ENCODE measurements at regions not wholly inside any gene's neighbourhood (a gene's known extent, or its start where the extent isn't known, plus 50 kb on each side); places are given as distances from the start of the nearest gene placed in this dataset.

DNA sequence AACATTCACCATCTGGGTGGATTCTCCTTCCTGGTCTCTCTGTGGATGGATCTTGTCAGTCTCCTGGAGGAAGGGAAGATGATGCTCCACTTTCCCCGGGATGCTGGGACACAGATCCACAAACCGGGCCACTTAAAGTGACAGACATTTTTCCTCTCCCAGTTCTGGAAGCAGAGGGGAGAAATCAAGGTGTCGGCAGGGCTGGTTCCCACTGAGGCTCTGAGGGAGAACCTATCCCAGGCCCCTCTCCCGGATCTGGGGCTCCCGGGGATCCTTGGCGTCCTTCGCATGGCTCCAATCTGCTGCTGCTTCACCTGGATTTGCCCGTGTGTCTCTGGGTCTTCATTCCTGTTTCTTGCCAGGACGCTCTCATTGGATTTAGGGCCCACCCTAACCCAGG, 263.1 kb upstream of the TNRC6C start:
- no peak for DNase-seq

DNA sequence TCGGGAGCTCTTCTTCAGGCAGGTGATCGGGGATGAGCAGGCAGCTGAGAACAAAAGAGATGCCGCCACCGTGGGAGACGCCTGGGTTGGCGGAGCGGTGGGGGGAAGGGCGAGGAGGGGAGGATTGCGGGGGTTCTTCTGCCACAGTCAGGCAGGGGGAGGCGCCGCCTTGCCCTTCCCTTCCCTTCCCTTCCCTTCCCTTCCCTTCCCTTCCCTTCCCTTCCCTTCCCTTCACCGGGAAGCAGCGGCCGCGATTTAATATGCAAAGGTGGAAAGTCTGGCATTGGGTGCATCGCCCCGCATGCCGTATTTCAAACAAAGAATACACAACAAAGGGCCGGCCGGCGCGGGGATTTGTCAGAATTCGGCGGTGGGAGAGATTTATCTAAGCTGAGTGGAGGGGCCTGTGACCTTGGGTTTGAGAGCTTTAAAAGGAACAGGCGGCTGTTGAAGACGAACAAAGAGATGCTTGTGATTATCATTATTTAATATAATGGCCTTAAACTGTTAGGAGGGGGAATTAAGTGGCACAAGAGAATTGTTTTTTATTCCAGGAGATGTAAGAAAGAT, 262.3 kb upstream of the TNRC6C start:
- no peak for DNase-seq

DNA sequence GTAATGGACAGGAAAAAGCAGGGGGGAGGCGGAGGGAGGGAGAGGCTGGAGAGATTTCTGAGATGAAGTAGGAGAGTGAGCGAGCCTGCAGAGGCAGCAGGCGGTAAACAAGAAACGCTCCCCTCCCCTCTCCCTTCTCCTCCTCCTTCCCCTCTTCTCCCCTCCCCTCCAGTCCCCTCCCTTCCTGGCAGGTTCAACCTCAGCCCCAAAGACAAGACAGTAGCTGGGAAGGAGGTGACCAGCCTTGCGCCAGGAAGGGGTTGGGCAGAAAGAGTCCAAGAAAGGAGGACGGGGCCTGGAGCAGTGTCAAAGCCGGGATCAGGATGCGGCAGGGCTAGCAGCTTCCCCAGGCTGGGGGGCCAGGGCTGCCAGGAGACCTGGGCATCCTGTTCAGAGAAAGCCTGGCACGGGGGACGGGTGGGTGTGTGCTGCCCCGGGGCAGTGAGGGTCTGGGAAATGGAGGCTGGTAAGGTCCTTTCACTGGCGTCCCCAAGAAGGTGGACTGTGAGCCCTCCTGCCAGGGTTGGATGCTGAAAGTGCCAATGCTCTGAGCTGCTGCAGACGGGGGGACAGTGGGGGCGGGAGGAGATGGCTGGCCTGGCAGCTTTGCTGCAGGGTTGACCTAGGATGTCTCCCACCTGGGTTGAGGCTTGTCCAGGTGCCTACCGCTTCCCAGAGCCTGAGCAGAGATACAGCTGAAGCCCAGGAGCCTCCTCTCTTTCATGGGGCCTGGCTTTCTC, 261.6 kb upstream of the TNRC6C start:
- no peak for DNase-seq

DNA sequence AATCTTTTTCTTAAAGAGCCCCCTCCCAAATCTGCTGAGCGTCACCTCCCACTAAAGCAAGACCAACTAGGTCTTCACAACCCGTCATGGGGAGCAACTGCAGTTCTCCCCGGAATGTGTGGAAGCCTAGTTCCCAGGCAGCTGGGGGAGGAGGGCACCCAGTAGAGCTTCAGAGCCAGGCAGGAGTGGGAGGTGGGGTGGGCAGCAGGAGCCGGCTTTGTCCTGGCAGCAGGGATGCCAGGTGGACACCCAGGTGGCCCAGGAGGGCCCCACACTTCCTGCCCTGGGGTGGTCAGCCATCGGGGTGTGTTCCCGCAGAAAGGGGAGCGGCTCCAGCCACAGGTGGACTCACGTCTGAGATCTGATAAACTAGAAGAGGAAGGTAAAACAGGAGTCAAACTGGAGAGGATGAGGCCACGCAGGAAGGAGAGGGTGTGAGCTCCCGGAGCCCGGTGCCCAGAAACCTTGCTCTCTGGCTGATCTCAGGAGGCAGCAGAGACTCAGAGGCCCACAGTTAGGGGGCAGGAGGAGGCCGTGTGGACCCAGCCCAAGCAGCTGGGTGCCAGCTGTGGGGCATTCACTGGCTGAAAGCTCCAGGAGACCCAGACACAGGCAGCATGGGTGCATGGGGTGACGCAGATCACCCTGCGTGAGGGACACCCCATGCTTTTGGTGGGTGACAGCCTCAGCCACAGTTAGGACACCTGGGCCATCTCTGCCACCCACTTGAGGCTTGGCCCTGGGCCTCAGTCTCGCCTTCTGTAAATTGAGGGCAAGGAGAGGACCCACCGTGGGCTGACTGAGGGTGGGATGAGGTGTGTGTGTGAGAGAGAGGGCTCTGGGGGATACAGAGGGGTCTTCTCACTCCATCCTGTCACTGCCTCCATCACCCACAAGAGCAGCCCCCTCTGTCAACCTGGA, 260.8 kb upstream of the TNRC6C start:
- DNase-seq: no peak

DNA sequence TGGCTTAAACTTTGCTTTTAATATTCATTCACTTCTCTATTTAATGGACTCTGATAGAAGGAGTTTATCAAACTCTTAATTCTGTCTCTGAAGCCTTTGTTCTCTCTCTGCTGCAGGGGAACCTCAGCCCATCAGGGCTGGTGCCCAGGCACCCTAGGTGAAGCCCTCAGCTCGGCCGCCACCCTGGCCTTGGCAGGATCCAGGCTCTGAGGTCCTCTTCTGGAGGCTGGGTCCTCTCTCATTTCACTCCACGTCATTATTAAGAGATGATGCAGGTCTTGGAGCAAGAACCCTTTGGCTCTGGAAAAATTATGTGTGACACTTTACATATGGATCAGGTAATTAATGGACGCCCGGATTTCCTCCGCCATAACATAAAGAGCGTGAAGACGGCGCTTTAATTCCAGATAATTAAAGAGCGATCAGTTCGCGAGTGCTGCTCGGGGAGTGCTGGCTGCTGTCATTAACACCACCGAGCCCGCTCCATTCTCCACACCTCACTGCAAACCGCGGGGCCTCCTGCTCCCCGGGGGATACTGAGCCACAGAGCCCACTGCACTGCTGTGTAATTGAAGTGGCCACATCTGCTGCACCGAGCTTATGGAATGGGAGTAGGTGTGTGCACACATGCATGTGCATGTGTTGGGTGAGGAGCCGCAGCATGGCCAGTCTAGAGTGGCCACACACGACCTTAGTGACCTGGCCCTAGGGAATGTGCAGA, 259.4 kb upstream of the TNRC6C start:
- DNase-seq: no peak

DNA sequence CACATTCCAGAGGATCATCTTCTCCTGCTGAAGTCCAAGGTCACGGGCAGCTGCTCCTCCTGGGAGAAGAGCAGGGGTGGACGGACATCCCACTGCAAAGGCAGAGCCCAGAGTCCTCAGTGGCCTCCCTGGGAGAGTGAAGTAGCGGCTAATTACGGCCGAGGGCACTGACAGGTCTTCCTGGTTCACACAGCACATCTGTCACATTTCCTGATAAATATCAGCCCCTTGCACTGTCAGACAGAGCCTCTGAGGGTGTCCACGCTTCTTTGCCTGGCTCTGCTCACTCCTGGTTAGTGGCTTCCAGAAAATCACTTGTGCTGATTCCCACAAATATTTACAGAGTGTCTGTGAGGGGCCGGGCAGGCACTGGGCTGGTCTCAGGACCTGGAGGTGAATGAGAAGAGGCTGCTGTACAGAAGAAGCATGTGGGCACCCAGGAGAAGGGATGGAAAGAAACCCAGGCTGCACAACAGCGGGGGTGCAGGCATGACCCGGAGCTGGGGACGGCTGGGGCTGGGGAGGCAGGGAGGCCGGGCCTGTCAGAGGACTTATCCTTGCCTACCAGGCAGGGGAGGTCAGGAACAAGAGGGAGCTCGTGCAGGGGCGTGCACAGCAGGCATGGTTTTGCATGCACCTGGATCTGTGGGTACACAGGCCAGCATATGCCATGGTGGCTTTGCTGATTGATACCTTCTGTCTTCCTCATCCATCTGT, 258.2 kb upstream of the TNRC6C start:
- no peak for DNase-seq

DNA sequence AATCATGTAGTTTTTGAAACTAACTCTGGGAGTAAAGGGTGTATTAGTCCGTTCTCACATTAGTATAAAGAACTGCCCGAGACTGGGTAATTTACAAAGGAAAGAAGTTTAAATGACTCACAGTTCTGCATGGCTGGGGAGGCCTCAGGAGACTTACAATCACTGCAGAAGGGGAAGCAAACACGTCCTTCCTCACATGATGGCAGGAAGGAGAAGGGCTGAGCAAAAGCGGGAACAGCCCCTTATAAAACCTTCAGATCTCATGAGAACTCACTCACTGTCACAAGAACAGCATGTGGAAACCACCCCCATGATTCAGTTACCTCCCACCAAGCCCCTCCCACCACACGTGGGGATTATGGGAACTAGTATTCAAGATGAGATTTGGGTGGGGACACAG, 256.5 kb upstream of the TNRC6C start:
- DNase-seq: no peak

DNA sequence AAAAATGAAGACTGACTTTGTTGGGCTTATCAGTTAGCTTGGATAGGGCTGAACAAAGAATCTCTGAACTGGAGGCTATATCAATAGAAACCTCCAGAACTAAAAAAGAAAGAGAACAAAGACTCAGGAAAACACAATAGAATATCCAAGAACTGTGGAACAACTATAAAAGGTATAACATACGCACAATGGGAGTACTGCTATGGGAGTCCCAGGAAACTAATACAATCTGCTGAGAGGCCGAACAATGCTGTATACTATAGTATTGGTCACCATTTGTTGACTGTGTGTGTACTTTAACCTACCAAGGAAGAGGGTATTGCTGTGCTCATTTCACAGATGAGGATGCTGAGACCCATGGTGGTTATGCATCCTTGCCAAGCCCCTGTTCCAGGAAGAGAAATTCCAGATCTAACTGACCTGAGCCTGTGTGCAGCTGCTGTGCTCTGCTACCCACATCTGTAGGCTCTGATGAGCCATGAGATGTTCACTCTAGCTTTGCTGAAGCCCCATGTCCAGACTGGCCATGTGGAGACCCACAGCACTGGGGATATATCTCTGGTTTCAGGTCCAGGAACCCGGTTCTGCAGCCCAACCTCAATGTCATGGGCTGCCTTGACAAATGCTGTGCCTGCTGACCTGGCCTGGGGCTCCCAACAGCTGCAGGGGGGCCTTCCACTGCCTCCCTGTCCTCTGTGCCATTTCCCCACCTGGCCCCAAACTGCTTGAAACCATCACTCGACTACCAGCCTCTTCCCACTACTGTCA, 254.3 kb upstream of the TNRC6C start:
- DNase-seq: no peak

DNA sequence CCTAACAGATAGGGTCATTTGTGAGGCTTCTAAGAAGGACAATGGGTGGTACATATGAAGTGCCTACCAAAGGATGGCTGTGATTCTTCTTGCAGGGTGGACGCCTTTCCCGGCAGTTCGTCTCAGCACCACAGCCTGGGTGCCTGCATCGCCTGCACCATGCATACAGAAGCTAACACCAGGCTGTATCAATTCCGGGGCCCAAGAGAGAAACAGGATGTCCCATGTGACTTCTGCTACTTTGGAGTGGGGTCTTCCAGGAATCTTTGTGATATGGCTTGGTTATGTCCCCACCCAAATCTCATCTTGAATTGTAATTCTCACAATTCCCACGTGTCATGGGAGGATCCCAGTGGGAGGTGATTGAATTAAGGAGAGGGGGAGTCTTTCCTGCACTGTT, 251.6 kb upstream of the TNRC6C start:
- no peak for DNase-seq

DNA sequence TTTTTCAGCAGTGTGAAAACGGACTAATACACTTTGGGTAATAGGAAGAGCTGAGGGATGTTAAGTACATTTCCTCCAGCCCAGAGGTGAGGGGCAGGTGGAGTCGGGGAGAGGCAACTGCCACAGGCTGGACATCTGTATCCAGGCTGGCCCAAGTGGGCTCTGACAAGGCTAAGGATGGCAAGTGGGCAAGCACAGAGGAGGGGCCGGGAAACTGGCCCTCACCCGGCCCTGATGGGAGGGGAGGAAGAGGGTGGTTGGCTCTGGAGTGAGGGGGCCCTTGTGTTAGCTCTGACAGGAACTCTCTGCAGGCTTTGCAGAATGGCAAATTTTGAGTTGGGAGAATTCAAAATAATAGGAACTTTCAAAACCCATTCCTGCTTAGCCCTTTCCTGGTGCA, 251.0 kb upstream of the TNRC6C start:
- no peak for DNase-seq

DNA sequence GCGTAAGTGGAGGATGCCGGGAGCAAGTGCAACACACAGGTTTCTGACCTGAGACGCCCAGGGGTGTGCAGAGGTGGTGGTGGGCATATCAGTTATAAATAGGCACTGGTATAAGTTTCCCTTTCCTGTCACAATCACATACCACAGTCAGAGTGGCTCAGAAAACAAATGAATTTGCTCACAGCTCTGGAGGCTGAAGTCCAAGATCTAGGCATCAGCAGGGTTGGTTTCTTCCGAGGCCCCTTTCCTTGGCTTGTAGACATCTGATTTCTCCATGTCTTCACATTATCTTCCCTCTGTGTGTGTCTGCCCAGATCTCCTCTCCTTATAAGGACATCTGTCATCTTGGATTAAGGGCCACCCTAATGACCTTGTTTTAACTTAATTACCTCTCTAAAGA, 250.5 kb upstream of the TNRC6C start:
- DNase-seq: no peak

DNA sequence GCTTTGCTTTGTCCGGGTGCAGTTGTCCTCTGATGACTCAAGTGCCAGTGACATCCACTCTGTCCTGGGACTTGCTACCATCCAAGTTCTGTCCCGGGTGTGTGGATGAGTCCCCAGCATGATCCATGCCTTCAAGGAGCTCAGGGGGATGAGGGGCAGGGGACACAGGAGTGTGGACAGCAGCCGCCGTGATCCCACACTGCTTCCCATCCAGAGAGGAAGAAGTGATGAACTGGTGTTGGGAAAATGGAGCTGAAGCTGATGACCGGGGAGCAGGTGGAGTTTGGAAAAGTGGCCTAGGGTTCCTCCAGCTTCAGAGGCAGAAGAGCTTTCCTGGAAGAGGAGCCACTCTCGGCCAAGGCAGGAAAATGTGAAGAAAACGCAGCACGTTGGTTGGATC, 249.6 kb upstream of the TNRC6C start:
- DNase-seq: no peak

DNA sequence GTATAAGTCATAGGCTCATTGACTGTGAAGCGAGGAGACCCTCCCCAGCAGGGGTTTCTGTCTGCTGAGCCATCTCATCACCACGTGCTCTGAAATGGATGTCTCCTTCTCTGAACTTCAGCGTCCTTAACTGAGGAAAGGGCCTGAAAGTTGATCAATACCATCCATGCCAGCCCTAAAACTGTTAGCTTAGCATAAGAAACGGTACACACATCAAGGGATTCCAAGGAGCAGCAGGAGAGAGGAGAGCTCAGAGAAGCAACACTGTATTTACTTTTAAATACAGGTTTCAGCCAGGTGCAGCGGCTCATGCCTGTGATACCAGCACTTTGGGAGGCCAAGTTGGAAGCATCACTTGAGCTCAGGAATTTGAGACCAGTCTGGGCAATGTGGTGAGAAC, 248.9 kb upstream of the TNRC6C start:
- DNase-seq: no peak

DNA sequence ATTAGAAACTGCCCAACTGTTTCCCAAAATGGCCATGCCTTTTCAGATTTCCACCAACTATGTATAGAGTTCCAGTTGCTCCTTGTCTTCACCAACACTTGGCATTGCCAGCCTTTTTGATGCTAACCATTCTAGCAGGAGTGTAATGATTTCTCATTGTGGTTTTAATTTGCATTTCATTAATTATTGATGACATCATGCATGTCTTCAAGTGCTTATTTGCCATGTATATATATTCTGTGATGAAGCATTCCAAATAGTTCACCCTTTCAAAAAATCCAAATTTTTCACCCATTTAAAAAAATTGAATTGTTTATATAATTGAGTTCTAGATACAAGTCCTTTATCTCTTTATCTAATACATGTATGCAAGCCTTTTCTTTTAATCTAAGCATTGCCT, 245.9 kb upstream of the TNRC6C start:
- DNase-seq: no peak

DNA sequence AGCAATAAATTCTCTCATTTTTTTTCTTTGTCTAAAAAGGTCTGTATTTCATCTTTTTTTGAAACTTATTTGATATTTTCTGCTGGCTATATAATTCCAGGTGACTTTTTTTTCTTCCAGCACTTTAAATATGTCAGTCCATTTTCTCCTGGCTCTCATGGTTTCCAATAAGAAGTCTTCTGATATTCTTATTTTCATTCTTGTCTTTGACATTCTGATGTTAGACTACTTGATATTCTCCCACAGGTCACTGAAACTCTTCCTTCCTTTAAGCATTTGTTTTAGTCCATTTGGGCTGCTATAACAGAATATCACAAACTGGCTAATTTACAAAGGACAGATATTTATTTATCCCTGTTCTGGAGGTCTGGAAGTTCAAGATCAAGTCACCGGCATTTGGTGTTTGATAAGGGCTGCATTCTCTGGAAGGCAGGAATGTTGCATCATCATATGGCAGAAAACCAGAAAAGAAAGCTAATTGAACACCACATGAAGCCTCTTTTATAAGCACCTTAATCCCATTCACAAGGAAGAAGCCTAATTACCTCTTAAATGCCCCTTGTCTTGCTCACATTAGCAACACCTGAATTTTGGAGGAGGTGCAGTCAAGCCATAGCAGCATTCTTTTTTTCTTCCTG, 242.1 kb upstream of the TNRC6C start:
- peak; percentile 12 for DNase-seq

DNA sequence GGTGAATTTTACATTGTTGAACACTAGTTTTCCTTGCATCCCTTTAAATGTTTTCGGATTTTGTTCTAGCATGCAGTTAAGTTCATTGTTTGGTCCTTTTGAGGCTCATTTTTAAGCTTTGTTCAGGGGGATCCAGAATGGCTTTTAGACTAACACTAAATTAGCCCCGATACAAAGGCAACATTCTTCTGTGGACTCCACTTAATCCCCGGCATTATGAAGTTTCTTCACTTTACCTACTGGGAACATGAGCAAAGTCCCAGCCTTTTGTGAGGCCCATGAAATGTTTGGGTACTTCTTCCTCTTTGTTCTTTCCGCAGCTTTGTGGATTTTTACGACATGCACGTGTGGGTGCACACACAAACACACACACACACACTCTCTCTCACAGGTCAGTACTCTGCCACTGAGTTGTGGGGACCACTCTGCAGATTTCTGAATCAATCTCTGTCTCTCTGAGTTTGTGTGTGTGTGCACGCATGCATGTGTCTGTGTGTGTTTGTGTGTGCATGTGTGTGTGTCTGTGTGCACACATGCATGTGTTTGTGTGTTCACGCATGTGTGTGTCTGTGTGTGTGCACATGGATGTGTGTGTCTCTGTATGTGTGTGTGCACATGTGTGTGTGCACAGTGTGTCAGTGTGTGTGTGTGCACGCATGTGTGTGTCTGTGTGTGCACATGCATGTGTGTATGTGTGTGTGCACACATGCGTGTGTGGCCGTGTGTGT, 240.4 kb upstream of the TNRC6C start:
- no peak for DNase-seq

DNA sequence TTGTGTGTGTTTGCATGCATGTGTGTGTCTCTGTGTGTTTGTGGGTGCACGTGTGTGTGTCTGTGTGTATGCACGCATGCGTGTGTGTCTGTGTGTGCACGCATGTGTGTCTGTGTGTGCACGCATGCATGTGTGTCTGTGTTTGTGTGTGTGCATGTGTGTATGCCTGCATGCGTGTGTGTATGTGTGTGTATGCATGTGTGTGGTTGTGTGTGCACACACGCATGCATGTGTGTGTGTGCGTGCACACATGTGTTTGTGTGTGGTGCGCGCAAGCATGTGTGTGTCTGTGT, 239.9 kb upstream of the TNRC6C start:
- no peak for DNase-seq

DNA sequence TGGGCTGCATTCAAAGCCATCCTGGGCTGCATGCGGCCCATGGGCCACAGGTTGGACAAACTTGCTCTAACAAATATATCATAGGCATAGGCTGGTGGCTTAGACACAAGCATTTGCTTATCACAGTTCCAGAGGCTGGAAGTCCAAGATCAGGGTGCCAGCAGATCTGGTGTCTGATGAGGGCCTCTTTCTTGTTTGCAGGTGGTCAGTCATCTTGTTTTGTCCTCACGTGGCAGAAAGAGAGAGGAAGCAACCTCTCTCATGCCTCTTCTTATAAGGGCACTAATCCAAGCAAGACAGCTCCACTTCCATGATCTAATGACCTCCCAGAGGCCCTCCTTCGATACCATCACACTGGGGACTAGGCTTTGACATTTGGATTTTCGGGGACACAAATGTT, 238.7 kb upstream of the TNRC6C start:
- DNase-seq: no peak

DNA sequence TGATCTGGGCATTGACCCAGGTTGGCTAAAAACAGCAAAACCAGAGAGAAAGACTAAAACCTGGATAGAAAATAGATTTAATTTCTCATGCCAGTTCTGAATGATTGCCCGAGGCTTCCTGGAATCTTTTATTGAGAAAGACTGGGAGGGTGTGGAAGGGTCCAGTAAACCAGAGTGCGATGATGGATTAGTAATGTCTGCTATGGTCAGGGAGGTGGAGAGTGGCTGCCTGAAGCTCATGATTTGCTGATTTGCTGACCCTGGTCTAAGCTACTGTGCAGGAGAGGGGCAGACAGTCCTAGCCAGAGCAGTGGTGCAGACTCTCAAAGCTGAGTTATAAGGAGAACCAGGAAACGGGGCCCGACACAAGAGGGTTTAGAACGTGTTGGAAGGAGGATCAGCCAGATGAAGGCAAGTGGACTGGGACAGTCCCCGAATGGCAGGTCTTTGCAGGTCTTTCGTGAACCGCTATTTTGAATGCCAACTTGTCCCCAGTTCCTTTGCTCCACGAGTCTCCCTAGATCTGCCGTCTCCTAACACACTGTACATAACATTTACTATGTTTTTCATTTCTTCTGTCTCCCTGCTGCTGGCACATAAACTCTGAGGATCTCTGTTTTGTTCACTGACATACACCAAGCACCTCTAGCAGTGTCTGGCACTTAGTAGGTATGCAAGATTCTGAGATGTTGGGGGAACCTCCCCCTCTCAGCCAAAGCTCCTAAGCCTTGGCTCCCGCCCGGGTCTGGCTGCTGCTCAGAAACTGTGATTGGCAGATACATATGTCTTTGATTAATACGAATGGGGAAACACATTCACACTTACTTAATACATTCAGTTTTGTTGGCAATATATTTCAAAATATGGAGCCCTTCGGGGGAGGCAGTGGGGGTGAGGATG, 237.3 kb upstream of the TNRC6C start:
- no peak for DNase-seq

DNA sequence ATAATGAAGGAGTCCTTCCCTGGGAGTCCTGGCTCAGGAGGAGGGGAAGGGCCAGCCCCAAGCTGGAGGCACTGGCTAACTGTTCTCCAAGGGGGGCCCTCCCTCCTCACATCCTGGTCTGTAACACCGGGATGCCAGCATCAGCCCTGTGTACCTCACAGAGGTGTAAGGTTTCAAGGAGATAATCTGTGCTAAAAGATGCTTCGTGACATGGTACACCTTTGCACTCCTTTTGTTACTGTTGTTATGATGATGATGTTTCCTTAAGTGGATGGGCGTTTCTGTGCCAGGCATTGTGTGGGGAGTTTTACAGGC, 236.7 kb upstream of the TNRC6C start:
- no peak for DNase-seq
